ENCODE measurements at regions not wholly inside any gene's neighbourhood (a gene's known extent, or its start where the extent isn't known, plus 50 kb on each side); places are given as distances from the start of the nearest gene placed in this dataset.

DNA sequence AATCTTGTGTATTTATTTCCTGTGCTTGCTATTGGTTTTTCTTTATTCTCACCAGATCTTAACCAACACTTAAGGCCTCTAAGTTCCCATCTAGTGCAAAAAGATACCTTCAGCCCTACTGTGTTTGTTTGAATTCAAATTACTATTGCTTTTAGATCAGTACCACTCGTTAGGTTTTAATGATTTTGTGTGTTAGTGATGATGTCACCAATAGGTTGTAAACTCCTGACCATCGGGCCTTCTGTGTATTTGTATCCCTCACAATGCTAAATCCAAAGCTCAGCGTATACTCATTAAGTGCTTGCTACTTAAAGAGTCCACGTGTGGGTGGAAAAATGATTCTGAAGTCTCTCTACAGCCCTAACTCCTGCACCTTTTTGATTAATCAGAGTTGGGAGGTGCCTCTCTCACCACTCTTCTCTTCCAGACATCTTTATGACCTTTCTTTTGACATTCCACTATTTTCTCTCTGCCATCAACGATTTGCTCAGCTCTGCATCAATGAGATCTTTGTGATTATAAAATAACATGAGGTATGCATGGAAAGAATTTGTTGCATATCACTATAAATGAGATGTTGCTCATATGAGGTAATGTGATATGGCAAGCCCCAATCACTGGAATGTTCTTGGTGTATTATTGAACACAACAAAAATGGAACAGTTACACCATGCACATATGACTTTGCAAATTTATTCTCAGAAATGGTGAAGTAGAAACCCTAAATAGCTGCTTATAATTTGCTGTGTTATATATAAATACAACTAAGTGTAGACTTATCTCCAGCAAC lies 55.1 kb upstream of the LAMA2 start:
- H3K36me3 ChIP-seq (ENCODE audit: low read depth, low read length), result no peaks in the 10 kb centered on the region
- CTCF ChIA-PET, result no interaction called here
- no peak overlapping the region for H3K27ac ChIP-seq (ENCODE audit: low read length)
- ATAC-seq, result no peak
- no peak for DNase-seq
- H4K20me1 ChIP-seq (ENCODE audit: low read length), result no peaks in the 10 kb centered on the region
- no peaks in the 10 kb centered on the region for H3K9me3 ChIP-seq (ENCODE audit: low read length)
- H3K9me2 ChIP-seq (replicated peaks; ENCODE audit: low read length), result no peaks in the 10 kb centered on the region
- H3K27me3 ChIP-seq (ENCODE audit: low read length), result no peaks in the 10 kb centered on the region
- BruUV-seq (replicated peaks), result no TSS peak
- no peaks in the 10 kb centered on the region for H3K4me1 ChIP-seq (ENCODE audit: insufficient read depth, low read length)
- no peak overlapping the region for H2AFZ ChIP-seq (ENCODE audit: low read length)
- no peak overlapping the region for H3K4me3 ChIP-seq (ENCODE audit: low read length)
- no peak overlapping the region for H3K4me2 ChIP-seq (ENCODE audit: low read length)
- TF ChIP-seq EZH2phosphoT487 (IDR thresholded peaks at IDR 0.05; ENCODE audit: borderline replicate concordance, low read length), result no peak
- TF ChIP-seq EZH2 (IDR thresholded peaks at IDR 0.05; ENCODE audit: low read length, unreplicated experiment), result no peak
- TF ChIP-seq, protein P1, sequence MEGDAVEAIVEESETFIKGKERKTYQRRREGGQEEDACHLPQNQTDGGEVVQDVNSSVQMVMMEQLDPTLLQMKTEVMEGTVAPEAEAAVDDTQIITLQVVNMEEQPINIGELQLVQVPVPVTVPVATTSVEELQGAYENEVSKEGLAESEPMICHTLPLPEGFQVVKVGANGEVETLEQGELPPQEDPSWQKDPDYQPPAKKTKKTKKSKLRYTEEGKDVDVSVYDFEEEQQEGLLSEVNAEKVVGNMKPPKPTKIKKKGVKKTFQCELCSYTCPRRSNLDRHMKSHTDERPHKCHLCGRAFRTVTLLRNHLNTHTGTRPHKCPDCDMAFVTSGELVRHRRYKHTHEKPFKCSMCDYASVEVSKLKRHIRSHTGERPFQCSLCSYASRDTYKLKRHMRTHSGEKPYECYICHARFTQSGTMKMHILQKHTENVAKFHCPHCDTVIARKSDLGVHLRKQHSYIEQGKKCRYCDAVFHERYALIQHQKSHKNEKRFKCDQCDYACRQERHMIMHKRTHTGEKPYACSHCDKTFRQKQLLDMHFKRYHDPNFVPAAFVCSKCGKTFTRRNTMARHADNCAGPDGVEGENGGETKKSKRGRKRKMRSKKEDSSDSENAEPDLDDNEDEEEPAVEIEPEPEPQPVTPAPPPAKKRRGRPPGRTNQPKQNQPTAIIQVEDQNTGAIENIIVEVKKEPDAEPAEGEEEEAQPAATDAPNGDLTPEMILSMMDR (conservative IDR thresholded peaks at IDR 0.05; ENCODE audit: low read depth, low read length), result no peak
- POLR2A ChIA-PET (ENCODE audit: unreplicated experiment), result no interaction called here
- H3K79me2 ChIP-seq (ENCODE audit: low read length), result no peaks in the 10 kb centered on the region
- intact Hi-C loops (cut with micrococcal nuclease), result no loop called here
- no peak overlapping the region for H3K9ac ChIP-seq (ENCODE audit: low read length)
- H3F3A ChIP-seq (ENCODE audit: low read length, unreplicated experiment), result no peaks in the 10 kb centered on the region

DNA sequence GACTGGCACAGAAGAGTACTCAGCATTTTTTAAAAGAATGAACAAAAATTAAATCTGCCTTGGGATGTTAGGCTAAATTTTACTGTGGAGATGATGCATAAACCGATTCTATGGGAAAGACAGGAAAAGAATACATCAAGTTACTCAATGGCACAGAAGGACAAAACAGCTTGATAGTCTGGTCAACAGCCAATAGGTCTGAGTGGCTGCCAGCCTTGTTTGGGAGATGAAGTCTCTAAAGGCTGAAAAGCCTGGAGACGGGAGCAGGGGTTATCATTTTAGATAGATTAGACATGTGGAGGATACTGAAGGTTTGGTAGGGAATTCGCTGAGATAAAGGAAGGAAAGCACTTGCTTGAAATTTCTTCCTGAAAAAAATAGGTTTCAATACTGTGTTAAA lies 56.3 kb upstream of the LAMA2 start:
- Histone ChIP-seq H3K4me1 (ENCODE audit: insufficient read depth, low read length) (no peaks in the 10 kb centered on the region), H3K36me3 (ENCODE audit: low read depth, low read length) (no peaks in the 10 kb centered on the region), H3K9ac (ENCODE audit: low read length) (no peak overlapping the region), H3K4me2 (ENCODE audit: low read length) (no peak overlapping the region), H3K9me3 (ENCODE audit: low read length) (no peaks in the 10 kb centered on the region), H3K27me3 (ENCODE audit: low read length) (no peaks in the 10 kb centered on the region), H3K4me3 (ENCODE audit: low read length) (no peak overlapping the region), H3K9me2 (replicated peaks; ENCODE audit: low read length) (no peaks in the 10 kb centered on the region), H3K27ac (ENCODE audit: low read length) (no peak overlapping the region), H3K79me2 (ENCODE audit: low read length) (no peaks in the 10 kb centered on the region), H4K20me1 (ENCODE audit: low read length) (no peaks in the 10 kb centered on the region), H2AFZ (ENCODE audit: low read length) (no peak overlapping the region), H3F3A (ENCODE audit: low read length, unreplicated experiment) (no peaks in the 10 kb centered on the region)
- DNase-seq (no peak), ATAC-seq (no peak)
- CTCF ChIA-PET, result no interaction called here
- POLR2A ChIA-PET (ENCODE audit: unreplicated experiment), result interaction anchor here (0.6 kb wide), 1 partner anchor 755 kb away, joined by 6 read pairs; no protein-coding TSS in a partner anchor
- intact Hi-C loops (cut with micrococcal nuclease), result no loop called here
- TF ChIP-seq EZH2phosphoT487 (IDR thresholded peaks at IDR 0.05; ENCODE audit: borderline replicate concordance, low read length), result no peak
- no TSS peak for BruUV-seq (replicated peaks)

DNA sequence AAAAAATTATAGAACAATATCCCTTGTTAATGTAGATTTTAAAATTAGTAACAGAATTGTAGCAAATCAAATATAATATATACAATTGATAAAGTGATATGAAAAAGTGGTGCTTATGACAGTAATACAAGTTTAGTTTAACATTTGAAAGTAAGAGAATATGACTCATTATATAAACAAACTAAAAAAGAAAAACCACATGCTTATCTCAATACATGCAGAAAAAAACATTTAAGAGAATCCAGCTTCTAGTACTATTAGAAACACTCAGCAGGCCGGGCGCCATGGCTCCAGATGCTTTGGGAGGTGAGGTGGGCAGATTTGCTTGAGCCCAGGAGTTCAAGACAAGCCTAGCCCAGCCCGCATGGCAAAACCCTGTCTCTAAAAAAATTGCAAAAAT lies 60.7 kb upstream of the LAMA2 start:
- no peaks in the 10 kb centered on the region for H3K4me1 ChIP-seq (ENCODE audit: insufficient read depth, low read length)
- no peak overlapping the region for H3K27ac ChIP-seq (ENCODE audit: low read length)
- H3K9me3 ChIP-seq (ENCODE audit: low read length), result no peaks in the 10 kb centered on the region
- intact Hi-C loops (cut with micrococcal nuclease), result no loop called here
- ChIA-PET POLR2A (ENCODE audit: unreplicated experiment) (no interaction called here), CTCF (no interaction called here)
- no peak for DNase-seq
- no peak overlapping the region for H3K4me2 ChIP-seq (ENCODE audit: low read length)
- TF ChIP-seq EZH2 (IDR thresholded peaks at IDR 0.05; ENCODE audit: low read length, unreplicated experiment) (no peak), EZH2phosphoT487 (IDR thresholded peaks at IDR 0.05; ENCODE audit: borderline replicate concordance, low read length) (no peak)
- TF ChIP-seq, protein P1 (conservative IDR thresholded peaks at IDR 0.05; ENCODE audit: low read depth, low read length), result no peak
- no TSS peak for BruUV-seq (replicated peaks)
- no peaks in the 10 kb centered on the region for H3K79me2 ChIP-seq (ENCODE audit: low read length)
- no peaks in the 10 kb centered on the region for H3K27me3 ChIP-seq (ENCODE audit: low read length)
- no peak for ATAC-seq
- H3K9ac ChIP-seq (ENCODE audit: low read length), result no peak overlapping the region
- H3F3A ChIP-seq (ENCODE audit: low read length, unreplicated experiment), result no peaks in the 10 kb centered on the region
- no peaks in the 10 kb centered on the region for H3K9me2 ChIP-seq (replicated peaks; ENCODE audit: low read length)
- H4K20me1 ChIP-seq (ENCODE audit: low read length), result no peaks in the 10 kb centered on the region
- H3K36me3 ChIP-seq (ENCODE audit: low read depth, low read length), result no peaks in the 10 kb centered on the region
- H3K4me3 ChIP-seq (ENCODE audit: low read length), result no peak overlapping the region
- H2AFZ ChIP-seq (ENCODE audit: low read length), result no peak overlapping the region
